ENCODE measurements at regions not wholly inside any gene's neighbourhood (a gene's known extent, or its start where the extent isn't known, plus 50 kb on each side); places are given as distances from the start of the nearest gene placed in this dataset.

DNA sequence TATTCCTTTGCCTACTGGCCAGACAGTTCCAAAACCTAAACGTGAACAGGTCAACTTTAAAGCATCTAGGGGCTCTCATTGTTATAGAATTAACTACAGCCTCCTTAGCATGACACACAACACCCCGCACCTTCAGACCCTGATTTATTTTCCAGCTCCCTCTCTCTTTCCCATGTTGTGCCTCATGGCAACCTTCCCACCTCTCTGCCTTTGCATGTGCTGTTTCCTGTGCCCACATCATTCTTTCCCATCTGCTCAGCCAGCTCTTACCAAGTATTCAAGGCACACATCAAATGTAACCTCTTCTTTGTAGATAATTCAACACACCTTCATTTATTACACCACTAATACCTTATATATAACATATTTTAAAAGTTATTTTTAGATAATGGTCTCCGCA, 291.0 kb downstream of the COL12A1 start:
- TF ChIP-seq, protein P1, sequence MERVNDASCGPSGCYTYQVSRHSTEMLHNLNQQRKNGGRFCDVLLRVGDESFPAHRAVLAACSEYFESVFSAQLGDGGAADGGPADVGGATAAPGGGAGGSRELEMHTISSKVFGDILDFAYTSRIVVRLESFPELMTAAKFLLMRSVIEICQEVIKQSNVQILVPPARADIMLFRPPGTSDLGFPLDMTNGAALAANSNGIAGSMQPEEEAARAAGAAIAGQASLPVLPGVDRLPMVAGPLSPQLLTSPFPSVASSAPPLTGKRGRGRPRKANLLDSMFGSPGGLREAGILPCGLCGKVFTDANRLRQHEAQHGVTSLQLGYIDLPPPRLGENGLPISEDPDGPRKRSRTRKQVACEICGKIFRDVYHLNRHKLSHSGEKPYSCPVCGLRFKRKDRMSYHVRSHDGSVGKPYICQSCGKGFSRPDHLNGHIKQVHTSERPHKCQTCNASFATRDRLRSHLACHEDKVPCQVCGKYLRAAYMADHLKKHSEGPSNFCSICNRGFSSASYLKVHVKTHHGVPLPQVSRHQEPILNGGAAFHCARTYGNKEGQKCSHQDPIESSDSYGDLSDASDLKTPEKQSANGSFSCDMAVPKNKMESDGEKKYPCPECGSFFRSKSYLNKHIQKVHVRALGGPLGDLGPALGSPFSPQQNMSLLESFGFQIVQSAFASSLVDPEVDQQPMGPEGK (CRISPR knock-in tag; IDR thresholded peaks at IDR 0.05; ENCODE audit: borderline replicate concordance): no peak
- TF ChIP-seq ZFP3 (CRISPR knock-in tag; IDR thresholded peaks at IDR 0.05) (no peak), GLIS3 (CRISPR knock-in tag; IDR thresholded peaks at IDR 0.05) (no peak)

Measured in SK-N-SH treated with all-trans-retinoic acid at 6 μM for 48 hours (cell line).